ENCODE measurements at regions not wholly inside any gene's neighbourhood (a gene's known extent, or its start where the extent isn't known, plus 50 kb on each side); places are given as distances from the start of the nearest gene placed in this dataset.

DNA sequence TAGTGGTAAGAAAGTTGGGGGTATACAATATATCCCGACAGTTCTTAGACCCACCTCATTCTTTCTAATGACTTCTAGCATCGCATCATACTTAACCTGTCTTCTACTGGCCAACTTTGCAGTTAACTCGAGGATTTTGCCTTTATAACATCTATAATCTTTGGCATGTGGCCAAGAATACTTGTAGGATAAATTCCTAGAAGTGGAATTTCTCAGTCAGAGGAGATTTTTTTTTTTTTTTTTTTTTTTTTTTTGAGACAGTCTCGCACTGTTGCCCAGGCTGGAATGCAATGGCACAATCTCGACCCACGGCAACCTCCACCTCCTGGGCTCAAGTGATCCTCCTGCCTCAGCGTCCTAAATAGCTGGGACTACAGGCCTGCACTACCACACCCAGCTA lies 253.5 kb downstream of the MRTFB start:
- no peak overlapping the region for H3K27ac ChIP-seq

DNA sequence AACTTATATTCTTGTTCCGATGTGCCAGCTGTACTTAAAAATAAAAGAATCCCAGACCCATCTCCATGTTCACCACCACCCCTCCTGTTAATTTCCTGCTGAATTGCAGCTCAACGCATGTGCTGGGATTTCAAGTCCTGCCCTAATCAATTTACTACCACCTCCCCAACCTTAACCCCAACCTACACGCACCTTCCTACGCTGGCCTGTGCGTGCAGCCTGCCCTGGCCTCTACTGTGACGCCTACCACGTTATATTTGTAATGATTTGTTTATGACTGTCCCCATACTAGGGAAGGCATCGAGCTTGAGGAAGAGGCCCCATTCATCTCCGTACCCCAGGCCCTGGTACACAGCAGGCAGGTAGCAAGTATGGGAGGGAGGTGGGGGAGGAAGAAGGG lies 251.1 kb downstream of the MRTFB start:
- H3K27ac ChIP-seq, result no peak overlapping the region
- no peaks in the 10 kb centered on the region for H3K27me3 ChIP-seq (replicated peaks; ENCODE audit: insufficient read depth)
- DNase-seq (ENCODE audit: low spot score), result no peak
- H3K36me3 ChIP-seq, result no peaks in the 10 kb centered on the region
- TF ChIP-seq POLR2A (IDR thresholded peaks at IDR 0.05) (no peak), CTCF (IDR thresholded peaks at IDR 0.05) (no peak), POLR2AphosphoS5 (IDR thresholded peaks at IDR 0.05) (no peak)
- WGBS, result 85% methylated on average over 9 of the region's 9 CpGs
- H3K4me1 ChIP-seq (replicated peaks), result no peaks in the 10 kb centered on the region
- intact Hi-C loops (cut with DNase I), result no loop called here
- H3K4me3 ChIP-seq, result no peak overlapping the region
- no peaks in the 10 kb centered on the region for H3K9me3 ChIP-seq

More for the DNA sequence above, 253.5 kb downstream of the MRTFB start:
- TF ChIP-seq POLR2AphosphoS5 (IDR thresholded peaks at IDR 0.05) (no peak), CTCF (IDR thresholded peaks at IDR 0.05) (no peak), POLR2A (IDR thresholded peaks at IDR 0.05) (no peak)
- 48% methylated on average over 7 of the region's 7 CpGs for WGBS
- H3K27me3 ChIP-seq (replicated peaks; ENCODE audit: insufficient read depth), result no peaks in the 10 kb centered on the region
- no peaks in the 10 kb centered on the region for H3K4me1 ChIP-seq (replicated peaks)
- DNase-seq (ENCODE audit: low spot score), result no peak
- no peaks in the 10 kb centered on the region for H3K36me3 ChIP-seq
- H3K4me3 ChIP-seq, result no peak overlapping the region
- intact Hi-C loops (cut with DNase I), result no loop called here
- H3K9me3 ChIP-seq, result no peaks in the 10 kb centered on the region

GRCh38 chr16:14321542-14321941 lies 250.4 kb downstream of the MRTFB start:
- 74% methylated on average over 6 of the region's 6 CpGs for WGBS
- Histone ChIP-seq H3K4me3 (no peak overlapping the region), H3K36me3 (no peaks in the 10 kb centered on the region), H3K9me3 (no peaks in the 10 kb centered on the region), H3K27ac (no peak overlapping the region), H3K4me1 (replicated peaks) (no peaks in the 10 kb centered on the region), H3K27me3 (replicated peaks; ENCODE audit: insufficient read depth) (no peaks in the 10 kb centered on the region)
- TF ChIP-seq POLR2A (IDR thresholded peaks at IDR 0.05) (no peak), CTCF (IDR thresholded peaks at IDR 0.05) (no peak), POLR2AphosphoS5 (IDR thresholded peaks at IDR 0.05) (no peak)
- no peak for DNase-seq (ENCODE audit: low spot score)
- intact Hi-C loops (cut with DNase I), result no loop called here

DNA sequence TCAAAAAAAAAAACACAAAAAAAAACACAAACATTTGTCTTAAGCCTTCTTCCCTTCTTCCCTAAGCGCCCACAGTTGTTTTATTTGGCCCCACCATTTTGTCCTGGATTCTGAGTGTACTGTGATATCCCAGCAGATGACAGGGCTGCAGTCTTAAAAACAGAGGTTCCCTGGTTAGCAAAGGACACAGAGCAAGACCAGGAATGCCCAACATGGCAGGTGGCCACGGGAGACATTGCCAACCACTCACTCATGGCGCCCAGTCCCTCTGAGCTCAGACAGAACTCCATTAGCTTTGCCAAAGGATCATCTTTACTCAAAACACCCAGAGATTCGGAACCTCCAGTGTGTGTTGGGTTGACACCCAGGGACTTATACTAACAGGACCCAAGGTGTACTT lies 249.3 kb downstream of the MRTFB start:
- 88% methylated on average over 4 of the region's 4 CpGs for WGBS
- TF ChIP-seq POLR2AphosphoS5 (IDR thresholded peaks at IDR 0.05) (no peak), CTCF (IDR thresholded peaks at IDR 0.05) (no peak), POLR2A (IDR thresholded peaks at IDR 0.05) (no peak)

More for the DNA sequence above, 249.3 kb downstream of the MRTFB start:
- intact Hi-C loops (cut with DNase I), result no loop called here
- DNase-seq (ENCODE audit: low spot score), result no peak
- no peaks in the 10 kb centered on the region for H3K4me1 ChIP-seq (replicated peaks)
- no peak overlapping the region for H3K27ac ChIP-seq
- no peaks in the 10 kb centered on the region for H3K36me3 ChIP-seq
- H3K27me3 ChIP-seq (replicated peaks; ENCODE audit: insufficient read depth), result no peaks in the 10 kb centered on the region
- H3K9me3 ChIP-seq, result no peaks in the 10 kb centered on the region
- no peak overlapping the region for H3K4me3 ChIP-seq

All from prostate gland (tissue), 2 donors.